PC-9 (cell line): ENCODE measurements at regions not wholly inside any gene's neighbourhood (a gene's known extent, or its start where the extent isn't known, plus 50 kb on each side); places are given as distances from the start of the nearest gene placed in this dataset.

Experiments
- BruUV-seq: library from RNA; stranded (reverse); fragments of 400-500 nt; replicated peaks from 2 replicates; lab custom pipeline; 2021; lab: Mats Ljungman, UMichigan
- CTCF ChIA-PET: fragments of 300-600 bp; sonication (Branson Sonifier 250); formaldehyde crosslinking; loops from one replicate; lab custom pipeline; 2022; ENCODE audit warnings: antibody characterized with exemption; lab: Charles Lee
- POLR2A ChIA-PET: fragments of 300-600 bp; sonication (Branson Sonifier 250); formaldehyde crosslinking; loops from one replicate; lab custom pipeline; 2022; ENCODE audit warnings: antibody characterized with exemption; ENCODE audit not compliant: unreplicated experiment; lab: Charles Lee
- DNase-seq, 2 experiments: peaks; one replicate each; pipeline versions ENCODE4 v3.0.0 to v3.0.0-alpha.2; 2015 to 2022; ENCODE audit warnings: mixed read lengths in 1 of 2
- H2AFZ ChIP-seq: fragments of 200-600 bp; sonication (generic); 2 replicates; pipeline ENCODE4 v1.8.1; 2017; ENCODE audit warnings: antibody characterized with exemption
- H3F3A ChIP-seq: fragments of 200-600 bp; sonication (generic); 2 replicates; pipeline ENCODE4 v1.8.1; 2017; ENCODE audit warnings: antibody characterized with exemption, mild to moderate bottlenecking, low read depth; ENCODE audit not compliant: insufficient read depth
- H3K27ac ChIP-seq: fragments of 200-600 bp; sonication (generic); 2 replicates; pipeline ENCODE4 v1.6.1; 2016; ENCODE audit warnings: mixed run types
- H3K27me3 ChIP-seq: fragments of 200-600 bp; sonication (generic); 2 replicates; pipeline ENCODE4 v1.6.1; 2016; ENCODE audit warnings: low read depth, mixed run types; ENCODE audit not compliant: insufficient read depth
- H3K36me3 ChIP-seq: fragments of 200-600 bp; sonication (generic); 2 replicates; pipeline ENCODE4 v1.6.1; 2016; ENCODE audit warnings: low read depth, mixed run types
- H3K4me1 ChIP-seq: fragments of 200-600 bp; sonication (generic); replicated peaks from 2 replicates; pipeline ENCODE4 v1.6.1; 2016; ENCODE audit warnings: mixed run types; ENCODE audit not compliant: insufficient read depth
- H3K4me2 ChIP-seq: fragments of 200-600 bp; sonication (generic); 2 replicates; pipeline ENCODE4 v1.6.1; 2017; ENCODE audit warnings: mixed run types
- H3K4me3 ChIP-seq: fragments of 200-600 bp; sonication (generic); 2 replicates; pipeline ENCODE4 v1.6.1; 2016; ENCODE audit warnings: mixed run types
- H3K79me2 ChIP-seq: fragments of 200-600 bp; sonication (generic); 2 replicates; pipeline ENCODE4 v1.6.1; 2017; ENCODE audit warnings: low read depth, mixed run types
- H3K9me2 ChIP-seq: fragments of 200-600 bp; sonication (generic); 2 replicates; pipeline ENCODE4 v1.8.1; 2017; ENCODE audit warnings: mild to moderate bottlenecking; ENCODE audit not compliant: insufficient read depth
- H3K9me3 ChIP-seq: fragments of 200-600 bp; sonication (generic); 2 replicates; pipeline ENCODE4 v1.8.1; 2016; ENCODE audit warnings: low read depth; ENCODE audit not compliant: insufficient read depth
- H4K20me1 ChIP-seq: fragments of 200-600 bp; sonication (generic); 2 replicates; pipeline ENCODE4 v1.8.1; 2017; ENCODE audit not compliant: insufficient read depth
- EZH2 ChIP-seq: fragments of 200-600 bp; sonication (generic); IDR thresholded peaks from 2 replicates; pipeline ENCODE4 v1.8.0; 2017; ENCODE audit warnings: antibody characterized with exemption, low read depth
- intact Hi-C: fragments of 100-400 bp; cut with micrococcal nuclease; formaldehyde crosslinking; loops from one replicate; pipeline ENCODE4 v1.10.0; 2022; ENCODE audit not compliant: unreplicated experiment
- TF ChIP-seq, protein P1 (sequence below): fragments of 200-600 bp; sonication (generic); conservative IDR thresholded peaks from 2 replicates; pipeline ENCODE4 v1.6.1; 2017; ENCODE audit warnings: mixed run types, antibody characterized with exemption, mild to moderate bottlenecking, moderate library complexity

DNA sequence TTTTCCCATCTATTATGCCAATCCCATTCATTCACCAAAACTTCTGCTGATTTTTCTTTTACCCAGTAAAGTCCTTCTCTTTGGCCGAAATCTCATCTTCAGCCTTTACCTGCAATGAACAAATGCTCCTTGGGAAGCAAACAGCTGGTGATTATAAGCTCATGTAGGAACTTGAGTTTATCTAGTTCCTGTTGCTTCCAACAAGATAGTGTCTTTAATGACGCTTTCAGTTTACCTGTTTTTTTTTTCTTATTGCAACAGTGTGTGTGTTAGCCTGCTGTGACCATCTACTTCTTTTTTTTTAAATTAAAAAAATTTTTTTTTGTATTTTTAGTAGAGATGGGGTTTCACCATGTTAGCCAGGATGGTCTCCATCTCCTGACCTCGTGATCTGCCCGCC is 156.0 kb downstream of the CD47 start:
- TF ChIP-seq, protein P1, sequence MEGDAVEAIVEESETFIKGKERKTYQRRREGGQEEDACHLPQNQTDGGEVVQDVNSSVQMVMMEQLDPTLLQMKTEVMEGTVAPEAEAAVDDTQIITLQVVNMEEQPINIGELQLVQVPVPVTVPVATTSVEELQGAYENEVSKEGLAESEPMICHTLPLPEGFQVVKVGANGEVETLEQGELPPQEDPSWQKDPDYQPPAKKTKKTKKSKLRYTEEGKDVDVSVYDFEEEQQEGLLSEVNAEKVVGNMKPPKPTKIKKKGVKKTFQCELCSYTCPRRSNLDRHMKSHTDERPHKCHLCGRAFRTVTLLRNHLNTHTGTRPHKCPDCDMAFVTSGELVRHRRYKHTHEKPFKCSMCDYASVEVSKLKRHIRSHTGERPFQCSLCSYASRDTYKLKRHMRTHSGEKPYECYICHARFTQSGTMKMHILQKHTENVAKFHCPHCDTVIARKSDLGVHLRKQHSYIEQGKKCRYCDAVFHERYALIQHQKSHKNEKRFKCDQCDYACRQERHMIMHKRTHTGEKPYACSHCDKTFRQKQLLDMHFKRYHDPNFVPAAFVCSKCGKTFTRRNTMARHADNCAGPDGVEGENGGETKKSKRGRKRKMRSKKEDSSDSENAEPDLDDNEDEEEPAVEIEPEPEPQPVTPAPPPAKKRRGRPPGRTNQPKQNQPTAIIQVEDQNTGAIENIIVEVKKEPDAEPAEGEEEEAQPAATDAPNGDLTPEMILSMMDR = no peak
- no peak for TF ChIP-seq EZH2
- CTCF ChIA-PET = no interaction called here
- POLR2A ChIA-PET = no interaction called here
- intact Hi-C loops = loop anchor here (5.0 kb wide), 1 partner anchor 287 kb away; the partner anchor contains the start of gene IFT57
- no peaks in the 10 kb centered on the region for H3K36me3 ChIP-seq
- peaks cover 6% of the 10 kb centered on the region for H3K9me3 ChIP-seq
- no peak overlapping the region for H3K4me3 ChIP-seq
- H3K27ac ChIP-seq = no peak overlapping the region
- H2AFZ ChIP-seq = no peak overlapping the region
- no peaks in the 10 kb centered on the region for H3K27me3 ChIP-seq
- DNase-seq = no peak
- H3K79me2 ChIP-seq = no peaks in the 10 kb centered on the region
- H3K4me1 ChIP-seq = no peaks in the 10 kb centered on the region
- no peak overlapping the region for H3K4me2 ChIP-seq
- no peaks in the 10 kb centered on the region for H4K20me1 ChIP-seq
- H3F3A ChIP-seq = no peaks in the 10 kb centered on the region
- BruUV-seq = no TSS peak
- no peaks in the 10 kb centered on the region for H3K9me2 ChIP-seq

DNA sequence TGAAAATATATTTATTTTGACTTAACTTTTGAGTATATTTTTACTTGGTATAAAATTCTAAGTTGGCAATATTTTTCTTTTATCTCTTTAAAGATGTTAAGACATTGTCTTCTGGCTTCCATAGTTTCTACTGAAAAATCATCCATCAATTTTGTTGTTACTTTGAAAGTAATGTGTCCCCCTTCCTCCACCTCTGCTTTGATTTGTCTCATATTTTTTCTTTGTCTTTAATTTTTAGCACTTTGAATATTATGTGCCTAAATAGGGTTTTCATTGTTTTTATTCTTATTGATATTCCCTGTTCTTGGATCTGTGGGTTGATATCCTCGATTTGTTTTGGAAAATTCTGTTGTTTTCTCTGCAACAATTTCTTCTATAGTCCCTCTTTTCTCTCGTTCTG is 157.4 kb downstream of the CD47 start:
- no peak for DNase-seq
- Histone ChIP-seq H3K4me3 (no peak overlapping the region), H3K9me2 (no peaks in the 10 kb centered on the region), H3K9me3 (peaks cover 6% of the 10 kb centered on the region), H3K4me2 (no peak overlapping the region), H3K27me3 (no peaks in the 10 kb centered on the region), H3K27ac (no peak overlapping the region), H3K79me2 (no peaks in the 10 kb centered on the region), H3K4me1 (no peaks in the 10 kb centered on the region), H3K36me3 (no peaks in the 10 kb centered on the region), H3F3A (no peaks in the 10 kb centered on the region), H2AFZ (no peak overlapping the region), H4K20me1 (no peaks in the 10 kb centered on the region)
- POLR2A ChIA-PET = no interaction called here
- no TSS peak for BruUV-seq
- TF ChIP-seq EZH2 = no peak
- intact Hi-C loops = no loop called here
- CTCF ChIA-PET = no interaction called here

DNA sequence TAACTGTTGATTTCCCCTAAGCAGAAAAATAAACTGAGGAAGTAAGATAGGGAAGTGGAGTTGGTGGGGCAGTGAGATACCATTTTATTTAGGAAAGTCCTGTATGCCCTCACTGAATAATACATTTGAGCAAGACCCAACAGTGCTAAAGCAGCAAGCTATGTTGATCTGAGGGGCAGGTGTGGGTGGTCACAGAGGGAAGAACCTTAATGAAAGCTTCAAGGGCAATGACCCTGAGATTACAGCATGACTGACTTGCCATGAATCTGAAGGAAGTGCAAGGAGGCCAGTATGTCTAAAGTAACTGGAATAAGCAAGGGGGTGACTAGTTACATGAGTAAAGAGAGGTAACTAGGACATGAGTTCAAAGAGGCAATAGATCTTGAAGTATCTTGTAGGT is 159.5 kb downstream of the CD47 start:
- DNase-seq = no peak
- Histone ChIP-seq H3K36me3 (no peaks in the 10 kb centered on the region), H3F3A (no peaks in the 10 kb centered on the region), H3K27me3 (no peaks in the 10 kb centered on the region), H3K9me2 (no peaks in the 10 kb centered on the region), H3K79me2 (no peaks in the 10 kb centered on the region), H4K20me1 (no peaks in the 10 kb centered on the region), H3K27ac (no peak overlapping the region), H2AFZ (no peak overlapping the region), H3K9me3 (peaks cover 6% of the 10 kb centered on the region), H3K4me2 (no peak overlapping the region), H3K4me1 (no peaks in the 10 kb centered on the region), H3K4me3 (no peak overlapping the region)
- no TSS peak for BruUV-seq
- CTCF ChIA-PET = no interaction called here
- intact Hi-C loops = no loop called here
- POLR2A ChIA-PET = no interaction called here
- TF ChIP-seq, protein P1 = no peak
- no peak for TF ChIP-seq EZH2

DNA sequence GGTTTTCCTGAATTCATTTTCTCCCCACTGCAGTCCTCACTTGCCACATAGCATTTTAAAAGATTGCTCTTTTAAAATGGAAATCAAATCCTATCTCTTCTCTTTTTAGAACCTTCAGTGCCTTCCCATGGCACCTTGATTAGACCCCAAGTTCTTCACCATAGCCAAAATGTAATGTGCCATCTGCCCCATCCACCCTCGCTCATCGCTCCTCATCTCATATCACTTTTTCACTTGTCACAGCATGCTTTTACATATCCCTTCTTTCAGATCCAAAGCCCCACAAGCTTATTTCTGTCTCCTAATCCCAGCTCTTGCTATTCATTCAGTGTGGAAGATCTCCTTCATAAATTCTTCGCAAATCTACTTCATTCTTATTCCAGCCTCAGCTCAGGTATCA is 161.7 kb downstream of the CD47 start:
- TF ChIP-seq EZH2 = no peak
- TF ChIP-seq, protein P1 = no peak
- Histone ChIP-seq H3K27me3 (no peaks in the 10 kb centered on the region), H3K4me2 (no peak overlapping the region), H3K79me2 (no peaks in the 10 kb centered on the region), H4K20me1 (no peaks in the 10 kb centered on the region), H3K36me3 (no peaks in the 10 kb centered on the region), H3K27ac (no peak overlapping the region), H3K9me3 (peaks cover 6% of the 10 kb centered on the region), H3K9me2 (no peaks in the 10 kb centered on the region), H2AFZ (no peak overlapping the region), H3K4me1 (no peaks in the 10 kb centered on the region), H3F3A (no peaks in the 10 kb centered on the region), H3K4me3 (no peak overlapping the region)
- BruUV-seq = no TSS peak
- CTCF ChIA-PET = no interaction called here
- POLR2A ChIA-PET = interaction anchor here (0.6 kb wide), 2 partner anchors 355 to 500 kb away, joined by 4 read pairs; no protein-coding TSS in a partner anchor
- intact Hi-C loops = loop anchor here (5.0 to 10.0 kb wide), 5 partner anchors 58 to 692 kb away; no protein-coding TSS in a partner anchor
- DNase-seq = no peak
